Smooth muscle cell (in vitro differentiated cells): ENCODE measurements at regions not wholly inside any gene's neighbourhood (a gene's known extent, or its start where the extent isn't known, plus 50 kb on each side); places are given as distances from the start of the nearest gene placed in this dataset.

Experiments used
- DNase-seq: peaks from one replicate; lab custom pipeline; 2025; ENCODE audit not compliant: unreplicated experiment; lab: John Stamatoyannopoulos, UW
- H2AFZ ChIP-seq: fragments of 200-600 bp; sonication (generic); 2 replicates; pipeline ENCODE4 v1.6.0; 2016; ENCODE audit warnings: antibody characterized with exemption, low read depth, mild to moderate bottlenecking
- H3F3A ChIP-seq: fragments of 200-600 bp; sonication (generic); 2 replicates; pipeline ENCODE4 v1.6.0; 2017; ENCODE audit warnings: antibody characterized with exemption, low read depth
- H3K27ac ChIP-seq: fragments of 200-600 bp; sonication (generic); 2 replicates; pipeline ENCODE4 v1.5.1; 2016; ENCODE audit warnings: low read depth, mild to moderate bottlenecking
- H3K27me3 ChIP-seq: fragments of 200-600 bp; sonication (generic); 2 replicates; pipeline ENCODE4 v1.6.1; 2016; ENCODE audit warnings: low read depth, mild to moderate bottlenecking
- H3K36me3 ChIP-seq: fragments of 200-600 bp; sonication (generic); 2 replicates; pipeline ENCODE4 v1.5.1; 2016; ENCODE audit warnings: low read depth
- H3K4me1 ChIP-seq: fragments of 200-600 bp; sonication (generic); 2 replicates; pipeline ENCODE4 v1.5.1; 2016; ENCODE audit warnings: low read depth
- H3K4me2 ChIP-seq: fragments of 200-600 bp; sonication (generic); 2 replicates; pipeline ENCODE4 v1.6.0; 2016; ENCODE audit warnings: mild to moderate bottlenecking
- H3K4me3 ChIP-seq: fragments of 200-600 bp; sonication (generic); 2 replicates; pipeline ENCODE4 v1.5.1; 2016; ENCODE audit warnings: mild to moderate bottlenecking
- H3K79me2 ChIP-seq: fragments of 200-600 bp; sonication (generic); 2 replicates; pipeline ENCODE4 v1.6.0; 2016; ENCODE audit warnings: low read depth, mild to moderate bottlenecking
- H3K9ac ChIP-seq: fragments of 200-600 bp; sonication (generic); 2 replicates; pipeline ENCODE4 v1.6.0; 2016; ENCODE audit warnings: low read depth
- H3K9me3 ChIP-seq: fragments of 200-600 bp; sonication (generic); replicated peaks from 2 replicates; pipeline ENCODE4 v1.5.1; 2016; ENCODE audit warnings: low read depth
- H4K20me1 ChIP-seq: fragments of 200-600 bp; sonication (generic); 2 replicates; pipeline ENCODE4 v1.6.0; 2016; ENCODE audit warnings: low read depth
- WGBS: methylation state at CpG from one replicate; pipeline ENCODE4 v1.1.7; 2016; ENCODE audit warnings: low lambda C conversion rate; 5-methylcytosine and 5-hydroxymethylcytosine counted together
- TF ChIP-seq, protein P1 (sequence below): fragments of 200-600 bp; sonication (generic); IDR thresholded peaks from 2 replicates; pipeline ENCODE4 v1.5.1; 2017; ENCODE audit warnings: borderline replicate concordance, mild to moderate bottlenecking, antibody characterized with exemption; ENCODE audit not compliant: insufficient read depth, poor library complexity, severe bottlenecking

DNA sequence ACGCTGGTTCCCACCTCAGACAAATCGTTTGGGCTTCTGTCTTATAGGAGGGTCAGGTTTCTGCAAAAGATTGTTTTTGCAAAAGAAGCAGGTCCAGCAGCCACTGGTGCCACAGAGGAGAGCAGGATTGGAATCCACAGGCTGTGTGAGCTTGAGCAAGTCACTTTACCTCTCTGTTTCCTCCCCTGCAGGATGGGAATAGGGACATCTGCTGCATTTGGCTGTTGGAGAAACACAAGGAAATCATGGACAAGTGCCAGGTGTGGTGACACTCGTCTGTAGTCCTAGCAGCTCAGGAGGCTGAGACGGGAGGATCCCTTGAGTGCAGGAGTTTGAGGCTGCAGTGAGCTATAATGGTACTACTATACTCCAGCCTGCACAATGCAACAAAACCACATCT is 422.6 kb downstream of the MN1 start:
- H3K4me2 ChIP-seq, result no peak overlapping the region
- H2AFZ ChIP-seq, result no peak overlapping the region
- TF ChIP-seq, protein P1, sequence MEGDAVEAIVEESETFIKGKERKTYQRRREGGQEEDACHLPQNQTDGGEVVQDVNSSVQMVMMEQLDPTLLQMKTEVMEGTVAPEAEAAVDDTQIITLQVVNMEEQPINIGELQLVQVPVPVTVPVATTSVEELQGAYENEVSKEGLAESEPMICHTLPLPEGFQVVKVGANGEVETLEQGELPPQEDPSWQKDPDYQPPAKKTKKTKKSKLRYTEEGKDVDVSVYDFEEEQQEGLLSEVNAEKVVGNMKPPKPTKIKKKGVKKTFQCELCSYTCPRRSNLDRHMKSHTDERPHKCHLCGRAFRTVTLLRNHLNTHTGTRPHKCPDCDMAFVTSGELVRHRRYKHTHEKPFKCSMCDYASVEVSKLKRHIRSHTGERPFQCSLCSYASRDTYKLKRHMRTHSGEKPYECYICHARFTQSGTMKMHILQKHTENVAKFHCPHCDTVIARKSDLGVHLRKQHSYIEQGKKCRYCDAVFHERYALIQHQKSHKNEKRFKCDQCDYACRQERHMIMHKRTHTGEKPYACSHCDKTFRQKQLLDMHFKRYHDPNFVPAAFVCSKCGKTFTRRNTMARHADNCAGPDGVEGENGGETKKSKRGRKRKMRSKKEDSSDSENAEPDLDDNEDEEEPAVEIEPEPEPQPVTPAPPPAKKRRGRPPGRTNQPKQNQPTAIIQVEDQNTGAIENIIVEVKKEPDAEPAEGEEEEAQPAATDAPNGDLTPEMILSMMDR, result no peak
- H3K27ac ChIP-seq, result no peak overlapping the region
- 85% methylated on average over 4 of the region's 4 CpGs for WGBS
- no peaks in the 10 kb centered on the region for H4K20me1 ChIP-seq
- no peaks in the 10 kb centered on the region for H3K9me3 ChIP-seq
- peaks cover 6% of the 10 kb centered on the region for H3K4me1 ChIP-seq
- peaks cover 18% of the 10 kb centered on the region for H3K27me3 ChIP-seq
- H3K4me3 ChIP-seq, result no peak overlapping the region
- no peak overlapping the region for H3K9ac ChIP-seq
- DNase-seq, result no peak
- H3K79me2 ChIP-seq, result no peaks in the 10 kb centered on the region
- no peaks in the 10 kb centered on the region for H3K36me3 ChIP-seq
- H3F3A ChIP-seq, result no peaks in the 10 kb centered on the region

DNA sequence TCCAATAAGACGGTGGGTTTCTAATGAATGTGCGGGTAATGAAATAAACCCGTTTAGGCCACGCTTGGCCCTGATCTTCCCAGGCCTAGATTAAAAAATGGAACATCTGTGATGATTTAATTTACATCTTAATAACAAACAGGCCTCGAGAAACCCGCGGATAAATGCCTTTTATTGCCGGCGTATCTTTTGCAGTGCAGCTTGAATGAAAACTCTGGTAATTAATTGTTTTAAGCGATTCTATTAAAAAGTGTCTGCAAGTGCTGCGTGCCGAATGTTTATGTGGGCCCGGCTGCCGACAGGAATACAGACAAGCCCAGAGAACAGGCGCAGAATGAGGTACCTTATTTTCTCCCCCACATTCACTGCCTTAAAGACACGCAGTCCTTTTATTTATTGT is 420.7 kb downstream of the MN1 start:
- Histone ChIP-seq H4K20me1 (no peaks in the 10 kb centered on the region), H3F3A (no peaks in the 10 kb centered on the region), H3K27me3 (peaks cover 25% of the 10 kb centered on the region), H3K4me2 (no peak overlapping the region), H3K9me3 (no peaks in the 10 kb centered on the region), H2AFZ (no peak overlapping the region), H3K4me3 (no peak overlapping the region), H3K27ac (no peak overlapping the region), H3K36me3 (no peaks in the 10 kb centered on the region), H3K9ac (no peak overlapping the region), H3K79me2 (no peaks in the 10 kb centered on the region), H3K4me1 (peaks cover 6% of the 10 kb centered on the region)
- WGBS, result 92% methylated on average over 16 of the region's 16 CpGs
- DNase-seq, result no peak
- TF ChIP-seq, protein P1, result no peak

DNA sequence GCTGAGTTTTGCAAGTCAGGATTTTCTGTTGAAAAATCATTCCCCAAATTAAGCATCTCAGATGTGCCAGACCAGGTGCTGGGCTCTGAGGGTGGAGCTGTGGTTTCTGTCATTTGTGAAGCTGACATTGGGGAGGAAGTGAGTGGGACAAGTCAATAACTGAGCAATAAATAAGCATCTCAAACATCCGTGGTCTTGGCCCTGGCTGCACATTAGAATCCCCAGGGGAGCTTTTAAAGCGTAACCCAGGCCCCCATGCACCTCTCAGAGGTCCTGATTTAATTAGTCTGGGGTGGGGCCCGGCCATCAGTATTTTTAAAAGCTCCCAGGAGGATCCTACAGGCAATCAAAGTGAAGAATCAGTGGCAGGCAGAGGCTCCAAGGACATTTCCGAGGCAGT is 420.0 kb downstream of the MN1 start:
- Histone ChIP-seq H3K4me1 (peaks cover 6% of the 10 kb centered on the region), H3K4me3 (no peak overlapping the region), H3K27ac (no peak overlapping the region), H3K79me2 (no peaks in the 10 kb centered on the region), H3F3A (no peaks in the 10 kb centered on the region), H3K27me3 (peaks cover 32% of the 10 kb centered on the region), H3K36me3 (no peaks in the 10 kb centered on the region), H2AFZ (no peak overlapping the region), H4K20me1 (no peaks in the 10 kb centered on the region), H3K9ac (no peak overlapping the region), H3K4me2 (no peak overlapping the region), H3K9me3 (no peaks in the 10 kb centered on the region)
- no peak for DNase-seq
- TF ChIP-seq, protein P1, result no peak
- 69% methylated on average over 4 of the region's 4 CpGs for WGBS

DNA sequence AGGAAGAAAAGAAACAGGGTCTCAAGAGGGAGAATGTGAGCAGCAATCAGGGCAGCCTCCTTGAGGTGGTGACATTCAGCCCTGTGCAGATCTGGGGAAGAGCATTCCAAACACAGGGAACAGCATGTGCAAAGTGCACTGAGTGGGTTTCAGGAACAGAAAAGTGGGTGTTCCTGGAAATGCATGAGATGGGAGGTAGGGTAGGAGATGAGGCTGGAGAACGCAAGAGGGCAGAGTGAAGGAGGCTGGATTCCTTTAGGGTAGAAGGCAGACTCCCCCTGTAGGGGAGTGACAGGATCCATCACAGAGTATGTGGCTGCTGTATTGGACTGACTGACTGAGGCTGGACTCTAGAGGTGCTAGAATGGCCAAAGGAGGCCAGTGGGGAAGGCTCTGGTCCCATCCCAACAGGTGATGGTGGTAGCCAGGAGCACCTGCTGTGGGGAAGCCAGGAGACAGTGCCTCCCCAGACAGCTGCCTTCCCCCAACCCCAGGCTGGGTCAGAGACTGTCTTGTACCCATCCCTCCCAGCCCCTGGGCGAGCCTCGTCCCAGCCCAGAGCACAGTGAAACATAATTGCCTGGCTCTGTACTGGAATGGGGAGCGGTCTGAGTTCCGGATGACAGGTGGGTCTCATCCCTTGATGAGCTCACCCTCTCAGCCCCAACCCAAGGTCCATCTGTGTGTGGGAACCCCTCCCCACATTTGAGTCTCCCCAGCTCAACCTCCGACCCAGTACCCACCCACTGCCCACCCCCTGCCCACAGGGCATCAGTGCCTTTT is 419.4 kb downstream of the MN1 start:
- Histone ChIP-seq H3K4me2 (no peak overlapping the region), H3F3A (no peaks in the 10 kb centered on the region), H3K36me3 (no peaks in the 10 kb centered on the region), H3K4me3 (no peak overlapping the region), H3K27ac (no peak overlapping the region), H4K20me1 (no peaks in the 10 kb centered on the region), H3K9ac (no peak overlapping the region), H3K4me1 (peaks cover 12% of the 10 kb centered on the region), H2AFZ (no peak overlapping the region), H3K9me3 (no peaks in the 10 kb centered on the region), H3K79me2 (no peaks in the 10 kb centered on the region), H3K27me3 (peaks cover 38% of the 10 kb centered on the region)
- no peak for DNase-seq
- 82% methylated on average over 6 of the region's 6 CpGs for WGBS
- TF ChIP-seq, protein P1, result no peak
